HS-5 (cell line): ENCODE measurements at regions not wholly inside any gene's neighbourhood (a gene's known extent, or its start where the extent isn't known, plus 50 kb on each side); places are given as distances from the start of the nearest gene placed in this dataset.

Experiments
- DNase-seq: peaks from one replicate; pipeline ENCODE4 v3.0.0-alpha.2; 2012; ENCODE audit warnings: low read depth

GRCh38 chr1:30198795-30199403 lies 524.5 kb downstream of the MATN1 start:
- DNase-seq, result no peak

GRCh38 chr1:30198451-30198760 lies 525.0 kb downstream of the MATN1 start:
- no peak for DNase-seq

- DNase-seq, result no peak
Observed at GRCh38 chr1:30197639-30198450, 525.5 kb downstream of the MATN1 start.

GRCh38 chr1:30196872-30197638 lies 526.3 kb downstream of the MATN1 start:
- no peak for DNase-seq

GRCh38 chr1:30196457-30196856 lies 526.9 kb downstream of the MATN1 start:
- no peak for DNase-seq

- DNase-seq, result no peak
Observed at GRCh38 chr1:30195424-30196134, 527.8 kb downstream of the MATN1 start.

- no peak for DNase-seq
Observed at GRCh38 chr1:30194741-30195423, 528.5 kb downstream of the MATN1 start.

GRCh38 chr1:30194046-30194619 lies 529.3 kb downstream of the MATN1 start:
- no peak for DNase-seq

- no peak for DNase-seq
Observed at GRCh38 chr1:30192969-30193630, 530.3 kb downstream of the MATN1 start.

- peak; percentile 32 for DNase-seq
Observed at GRCh38 chr1:30191154-30191702, 532.2 kb downstream of the MATN1 start.

GRCh38 chr1:30190511-30191153 lies 532.8 kb downstream of the MATN1 start:
- no peak for DNase-seq

- no peak for DNase-seq
Observed at GRCh38 chr1:30189818-30190500, 533.4 kb downstream of the MATN1 start.

GRCh38 chr1:30188999-30189398 lies 534.4 kb downstream of the MATN1 start:
- DNase-seq, result no peak

GRCh38 chr1:30188329-30188728 lies 535.1 kb downstream of the MATN1 start:
- no peak for DNase-seq

- no peak for DNase-seq
Observed at GRCh38 chr1:30187413-30188023, 535.9 kb downstream of the MATN1 start.

GRCh38 chr1:30186586-30186985 lies 536.8 kb downstream of the MATN1 start:
- DNase-seq, result no peak

GRCh38 chr1:30185809-30186208 lies 537.6 kb downstream of the MATN1 start:
- DNase-seq, result no peak

- DNase-seq, result no peak
Observed at GRCh38 chr1:30185313-30185712, 538.1 kb downstream of the MATN1 start.
